DND-41 (cell line): ENCODE measurements at regions not wholly inside any gene's neighbourhood (a gene's known extent, or its start where the extent isn't known, plus 50 kb on each side); places are given as distances from the start of the nearest gene placed in this dataset.

ENCODE experiments used
- ATAC-seq: fragments of 200-7000 bp; cut with Tn5 transposase; 3 replicates; pipeline ENCODE4 v1.9.1; 2021; ENCODE audit warnings: low read depth; ENCODE audit not compliant: insufficient read depth
- DNase-seq: peaks from one replicate; pipeline ENCODE4 v3.0.0-alpha.2; 2020
- H2AFZ ChIP-seq: 2 replicates; pipeline ENCODE4 v1.6.0; 2012; ENCODE audit warnings: low read depth, low read length
- H3K27ac ChIP-seq: 2 replicates; pipeline ENCODE4 v1.5.1; 2012; ENCODE audit warnings: low read length, inconsistent platforms
- H3K27me3 ChIP-seq: fragments of 200-600 bp; sonication (generic); 2 replicates; pipeline ENCODE4 v1.6.0; 2012; ENCODE audit warnings: low read length, mild to moderate bottlenecking, inconsistent platforms; ENCODE audit not compliant: insufficient read depth, poor library complexity
- H3K36me3 ChIP-seq: 2 replicates; pipeline ENCODE4 v1.5.1; 2012; ENCODE audit warnings: low read length, inconsistent platforms; ENCODE audit not compliant: insufficient read depth
- H3K4me1 ChIP-seq: 2 replicates; pipeline ENCODE4 v1.5.1; 2012; ENCODE audit warnings: mild to moderate bottlenecking, low read length; ENCODE audit not compliant: insufficient read depth
- H3K4me2 ChIP-seq: 2 replicates; pipeline ENCODE4 v1.6.0; 2012; ENCODE audit warnings: mild to moderate bottlenecking, moderate library complexity, low read length, inconsistent platforms; ENCODE audit not compliant: insufficient read depth
- H3K4me3 ChIP-seq, 2 experiments: fragments of 200-600 bp in 1 of 2; shearing (Covaris generic) in 1 of 2; 2 replicates each; pipeline ENCODE4 v1.5.1; 2012 to 2016; ENCODE audit warnings: inconsistent platforms in 2 of 2, low read length in 2 of 2, mild to moderate bottlenecking in 2 of 2, low read depth in 1 of 2, moderate library complexity in 1 of 2
- H3K79me2 ChIP-seq: 2 replicates; pipeline ENCODE4 v1.6.0; 2012; ENCODE audit warnings: low read length, inconsistent platforms; ENCODE audit not compliant: insufficient read depth
- H3K9ac ChIP-seq: 2 replicates; pipeline ENCODE4 v1.6.0; 2012; ENCODE audit warnings: low read depth, mild to moderate bottlenecking, inconsistent platforms, low read length, moderate library complexity
- H3K9me3 ChIP-seq: 2 replicates; pipeline ENCODE4 v1.5.1; 2012; ENCODE audit warnings: low read length, moderate library complexity, mild to moderate bottlenecking, inconsistent platforms; ENCODE audit not compliant: insufficient read depth, severe bottlenecking
- H4K20me1 ChIP-seq: 2 replicates; pipeline ENCODE4 v1.6.0; 2012; ENCODE audit warnings: low read length; ENCODE audit not compliant: insufficient read depth
- EZH2 ChIP-seq: IDR thresholded peaks from 3 replicates; pipeline ENCODE4 v1.6.1; 2012; ENCODE audit warnings: borderline replicate concordance, low read depth, mild to moderate bottlenecking, moderate library complexity, low read length, inconsistent platforms; ENCODE audit not compliant: severe bottlenecking
- TF ChIP-seq, protein P1 (sequence below): IDR thresholded peaks from 2 replicates; pipeline ENCODE4 v1.5.1; 2012; ENCODE audit warnings: borderline replicate concordance, low read length, moderate library complexity, mild to moderate bottlenecking; ENCODE audit not compliant: poor library complexity, severe bottlenecking; ENCODE audit errors: extremely low read depth

DNA sequence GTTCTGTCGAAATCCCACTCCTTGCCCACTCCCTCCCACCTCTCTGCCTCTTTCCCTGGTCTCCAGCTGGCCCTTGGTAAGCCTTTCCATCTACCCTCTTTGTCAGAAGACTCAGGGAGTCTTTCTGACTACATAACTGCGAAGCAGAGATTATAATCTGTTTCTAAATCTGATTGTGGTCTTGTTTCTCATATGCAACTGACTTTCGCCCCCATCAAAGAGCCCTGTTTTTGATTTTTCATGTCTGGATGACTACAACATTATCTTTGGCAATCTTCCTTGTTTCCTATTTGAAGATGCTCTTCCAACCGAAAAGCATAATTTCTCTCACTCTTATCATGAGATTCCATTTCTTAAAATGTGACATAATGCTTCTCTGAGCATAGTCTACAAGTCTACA is 218.2 kb upstream of the ADAMTSL1 start:
- DNase-seq (no peak), ATAC-seq (no peak)
- H3K9me3 ChIP-seq: no peaks in the 10 kb centered on the region
- H3K27me3 ChIP-seq: peaks cover 6% of the 10 kb centered on the region
- no peaks in the 10 kb centered on the region for H3K4me1 ChIP-seq
- H4K20me1 ChIP-seq: no peaks in the 10 kb centered on the region
- TF ChIP-seq EZH2: no peak
- TF ChIP-seq, protein P1, sequence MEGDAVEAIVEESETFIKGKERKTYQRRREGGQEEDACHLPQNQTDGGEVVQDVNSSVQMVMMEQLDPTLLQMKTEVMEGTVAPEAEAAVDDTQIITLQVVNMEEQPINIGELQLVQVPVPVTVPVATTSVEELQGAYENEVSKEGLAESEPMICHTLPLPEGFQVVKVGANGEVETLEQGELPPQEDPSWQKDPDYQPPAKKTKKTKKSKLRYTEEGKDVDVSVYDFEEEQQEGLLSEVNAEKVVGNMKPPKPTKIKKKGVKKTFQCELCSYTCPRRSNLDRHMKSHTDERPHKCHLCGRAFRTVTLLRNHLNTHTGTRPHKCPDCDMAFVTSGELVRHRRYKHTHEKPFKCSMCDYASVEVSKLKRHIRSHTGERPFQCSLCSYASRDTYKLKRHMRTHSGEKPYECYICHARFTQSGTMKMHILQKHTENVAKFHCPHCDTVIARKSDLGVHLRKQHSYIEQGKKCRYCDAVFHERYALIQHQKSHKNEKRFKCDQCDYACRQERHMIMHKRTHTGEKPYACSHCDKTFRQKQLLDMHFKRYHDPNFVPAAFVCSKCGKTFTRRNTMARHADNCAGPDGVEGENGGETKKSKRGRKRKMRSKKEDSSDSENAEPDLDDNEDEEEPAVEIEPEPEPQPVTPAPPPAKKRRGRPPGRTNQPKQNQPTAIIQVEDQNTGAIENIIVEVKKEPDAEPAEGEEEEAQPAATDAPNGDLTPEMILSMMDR: no peak
- H3K4me2 ChIP-seq: no peak overlapping the region
- H3K9ac ChIP-seq: no peak overlapping the region
- no peak overlapping the region for H3K27ac ChIP-seq
- no peak overlapping the region for H2AFZ ChIP-seq
- no peaks in the 10 kb centered on the region for H3K36me3 ChIP-seq
- H3K79me2 ChIP-seq: no peaks in the 10 kb centered on the region
- H3K4me3 ChIP-seq: no peak overlapping the region

DNA sequence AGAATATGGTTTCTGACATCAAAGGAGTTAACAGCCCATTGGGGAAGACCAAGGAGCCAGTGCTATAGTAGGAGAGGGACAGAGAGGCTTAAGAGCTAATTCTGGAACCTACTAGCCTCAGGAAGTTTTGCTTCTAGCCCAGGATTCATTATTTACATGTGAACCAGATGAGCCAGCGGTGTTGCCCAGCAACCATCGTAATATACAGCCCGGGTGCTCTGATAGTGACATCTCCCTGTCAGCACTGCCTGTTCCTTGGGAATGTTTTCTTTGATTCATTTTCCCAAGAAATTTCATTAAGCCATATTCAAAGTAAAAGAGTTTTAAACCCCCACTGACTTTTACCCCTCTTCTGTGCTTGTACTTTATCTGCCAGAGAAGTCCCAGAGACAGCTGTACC is 217.4 kb upstream of the ADAMTSL1 start:
- no peak overlapping the region for H3K9ac ChIP-seq
- no peaks in the 10 kb centered on the region for H4K20me1 ChIP-seq
- H3K36me3 ChIP-seq: no peaks in the 10 kb centered on the region
- no peaks in the 10 kb centered on the region for H3K9me3 ChIP-seq
- no peak overlapping the region for H2AFZ ChIP-seq
- H3K27ac ChIP-seq: no peak overlapping the region
- no peaks in the 10 kb centered on the region for H3K79me2 ChIP-seq
- no peaks in the 10 kb centered on the region for H3K4me1 ChIP-seq
- H3K4me2 ChIP-seq: no peak overlapping the region
- ATAC-seq: no peak
- no peak for DNase-seq
- no peak overlapping the region for H3K4me3 ChIP-seq
- TF ChIP-seq EZH2: no peak
- TF ChIP-seq, protein P1: no peak
- H3K27me3 ChIP-seq: peaks cover 6% of the 10 kb centered on the region

DNA sequence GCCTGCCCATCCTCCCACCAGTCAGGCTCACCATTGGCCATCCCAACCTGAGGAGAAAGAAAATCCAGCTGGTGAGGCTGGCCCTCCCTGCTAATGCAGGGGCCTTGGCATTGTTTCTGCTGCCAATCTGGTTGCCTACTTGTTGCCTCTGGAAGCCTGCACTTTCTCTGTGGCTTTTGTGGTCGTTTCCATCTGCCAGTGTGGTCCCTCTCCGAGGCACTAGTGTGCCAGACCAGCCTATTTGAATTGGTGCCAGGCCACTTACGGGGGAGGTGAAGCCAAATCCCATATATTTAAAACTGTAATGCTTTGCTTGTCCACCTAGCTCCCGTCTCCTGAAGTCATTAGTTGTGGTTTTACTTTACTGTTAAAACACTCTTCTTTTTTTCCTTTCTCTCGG is 213.4 kb upstream of the ADAMTSL1 start:
- Histone ChIP-seq H3K4me1 (no peaks in the 10 kb centered on the region), H2AFZ (no peak overlapping the region), H4K20me1 (no peaks in the 10 kb centered on the region), H3K27ac (no peak overlapping the region), H3K4me3 (no peak overlapping the region), H3K9me3 (no peaks in the 10 kb centered on the region), H3K4me2 (no peak overlapping the region), H3K27me3 (peaks cover 6% of the 10 kb centered on the region), H3K9ac (no peak overlapping the region), H3K36me3 (no peaks in the 10 kb centered on the region), H3K79me2 (no peaks in the 10 kb centered on the region)
- TF ChIP-seq, protein P1: no peak
- TF ChIP-seq EZH2: no peak
- ATAC-seq: peak; percentile 39; the same call in 1 of the 3 replicates
- peak; percentile 15 for DNase-seq

DNA sequence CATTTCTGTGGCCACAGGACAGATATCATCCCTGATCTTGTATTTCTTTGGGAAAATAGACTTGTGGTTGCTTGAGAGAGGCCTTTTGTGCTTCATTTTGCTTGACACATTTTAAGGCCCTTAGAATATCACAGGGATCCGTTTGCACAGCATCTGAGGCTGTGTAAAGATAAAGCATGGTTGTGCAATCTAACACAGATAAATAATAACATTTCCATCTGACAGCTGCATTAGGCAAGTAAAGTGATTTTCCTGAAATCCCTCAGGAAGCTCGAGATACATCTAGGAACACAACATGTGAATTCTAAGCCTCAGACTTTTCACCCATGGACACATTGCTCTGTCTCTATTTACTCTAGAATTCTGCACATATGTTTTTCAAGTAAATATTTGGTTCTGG is 212.8 kb upstream of the ADAMTSL1 start:
- no peak overlapping the region for H3K4me2 ChIP-seq
- no peaks in the 10 kb centered on the region for H3K4me1 ChIP-seq
- no peak for ATAC-seq
- TF ChIP-seq, protein P1: no peak
- TF ChIP-seq EZH2: no peak
- no peak overlapping the region for H3K9ac ChIP-seq
- H2AFZ ChIP-seq: no peak overlapping the region
- H3K27ac ChIP-seq: no peak overlapping the region
- H3K79me2 ChIP-seq: no peaks in the 10 kb centered on the region
- H3K27me3 ChIP-seq: peaks cover 3% of the 10 kb centered on the region
- H3K36me3 ChIP-seq: no peaks in the 10 kb centered on the region
- no peaks in the 10 kb centered on the region for H4K20me1 ChIP-seq
- H3K4me3 ChIP-seq: no peak overlapping the region
- no peak for DNase-seq
- H3K9me3 ChIP-seq: no peaks in the 10 kb centered on the region
